Tibial nerve (tissue), 4 donors: ENCODE measurements at regions not wholly inside any gene's neighbourhood (a gene's known extent, or its start where the extent isn't known, plus 50 kb on each side); places are given as distances from the start of the nearest gene placed in this dataset.

ENCODE experiments used
- DNase-seq, 2 donors: peaks; one replicate each; pipeline ENCODE4 v3.0.0-alpha.2; 2019; ENCODE audit warnings: low spot score in 2 of 2
- H3K27ac ChIP-seq, 4 donors: fragments of 200-600 bp; sonication (generic) in 3 of 4; one replicate each; pipeline ENCODE4 v1.5.1; 2017 to 2019; ENCODE audit warnings: mild to moderate bottlenecking in 1 of 4
- H3K27me3 ChIP-seq, 2 donors: fragments of 200-600 bp; sonication (generic) in 1 of 2; one replicate each; pipeline versions ENCODE4 v1.5.1 to v1.6.0; 2017 to 2019
- H3K36me3 ChIP-seq, 3 donors: fragments of 200-600 bp; sonication (generic); one replicate each; pipeline ENCODE4 v1.5.1; 2018 to 2019
- H3K4me1 ChIP-seq, 4 donors: fragments of 200-600 bp; sonication (generic) in 3 of 4; one replicate each; pipeline ENCODE4 v1.5.1; 2017 to 2019
- H3K4me3 ChIP-seq, 4 donors: fragments of 200-600 bp; sonication (generic) in 3 of 4; one replicate each; pipeline ENCODE4 v1.5.1; 2017 to 2019; ENCODE audit warnings: mild to moderate bottlenecking in 1 of 4, moderate library complexity in 1 of 4
- H3K9me3 ChIP-seq, 4 donors: fragments of 200-600 bp; sonication (generic) in 3 of 4; one replicate each; pipeline ENCODE4 v1.5.1; 2017 to 2019
- CTCF ChIP-seq, 5 experiments: fragments of 200-600 bp in 3 of 5; fragments of 450-650 bp in 2 of 5; sonication (generic) in 3 of 5; IDR thresholded peaks; one replicate each; pipeline ENCODE4 v1.5.1; 2016 to 2019; ENCODE audit warnings: antibody characterized with exemption in 5 of 5, mild to moderate bottlenecking in 3 of 5, moderate library complexity in 2 of 5
- EP300 ChIP-seq, 2 donors: sonication (generic); formaldehyde crosslinking; IDR thresholded peaks; one replicate each; pipeline ENCODE4 v1.6.1; 2017; ENCODE audit warnings: antibody characterized with exemption in 2 of 2, mild to moderate bottlenecking in 1 of 2
- POLR2A ChIP-seq, 2 donors: fragments of 450-650 bp; IDR thresholded peaks; one replicate each; pipeline ENCODE4 v1.6.1; 2017; ENCODE audit warnings: antibody characterized with exemption in 2 of 2, mild to moderate bottlenecking in 2 of 2, moderate library complexity in 2 of 2
- WGBS, 2 donors: methylation state at CpG; one replicate each; pipeline ENCODE4 v1.1.5; 2018; 5-methylcytosine and 5-hydroxymethylcytosine counted together

- no peak for TF ChIP-seq EP300 (IDR thresholded peaks at IDR 0.05)
- no peaks in the 10 kb centered on the region for H3K27me3 ChIP-seq
- H3K27ac ChIP-seq: no peak overlapping the region
- no peaks in the 10 kb centered on the region for H3K9me3 ChIP-seq
- no peak for DNase-seq
- WGBS, 2 donors: 91 to 93% methylated on average over 2 of the region's 2 CpGs
- no peak overlapping the region for H3K4me3 ChIP-seq
- H3K36me3 ChIP-seq: no peaks in the 10 kb centered on the region
- H3K4me1 ChIP-seq: no peaks in the 10 kb centered on the region
Observed at GRCh38 chr3:3639078-3639477, 160.2 kb upstream of the LRRN1 start.

GRCh38 chr3:3636815-3637214 lies 162.4 kb upstream of the LRRN1 start:
- TF ChIP-seq CTCF (IDR thresholded peaks at IDR 0.05): no peak
- TF ChIP-seq EP300 (IDR thresholded peaks at IDR 0.05): no peak
- no peak for TF ChIP-seq POLR2A (IDR thresholded peaks at IDR 0.05)
- no peaks in the 10 kb centered on the region for H3K9me3 ChIP-seq
- H3K27me3 ChIP-seq: no peaks in the 10 kb centered on the region
- DNase-seq: no peak
- WGBS, 2 donors: 53 to 54% methylated on average over 2 of the region's 2 CpGs
- H3K4me3 ChIP-seq: no peak overlapping the region
- H3K27ac ChIP-seq: no peak overlapping the region
- no peaks in the 10 kb centered on the region for H3K36me3 ChIP-seq
- H3K4me1 ChIP-seq: no peaks in the 10 kb centered on the region

GRCh38 chr3:3635109-3635508 lies 164.1 kb upstream of the LRRN1 start:
- no peaks in the 10 kb centered on the region for H3K27me3 ChIP-seq
- 0 to 83% methylated on average over 1 of the region's 1 CpG for WGBS, 2 donors

GRCh38 chr3:3634326-3634725 lies 164.9 kb upstream of the LRRN1 start:
- DNase-seq: no peak
- 97% methylated on average over 6 of the region's 6 CpGs for WGBS, 2 donors
- no peak overlapping the region for H3K27ac ChIP-seq
- H3K4me1 ChIP-seq: no peaks in the 10 kb centered on the region
- H3K27me3 ChIP-seq: no peaks in the 10 kb centered on the region
- H3K36me3 ChIP-seq: no peaks in the 10 kb centered on the region
- H3K4me3 ChIP-seq: no peak overlapping the region
- H3K9me3 ChIP-seq: no peaks in the 10 kb centered on the region
- TF ChIP-seq CTCF (IDR thresholded peaks at IDR 0.05) (no peak), EP300 (IDR thresholded peaks at IDR 0.05) (no peak), POLR2A (IDR thresholded peaks at IDR 0.05) (no peak)

More at GRCh38 chr3:3635109-3635508, 164.1 kb upstream of the LRRN1 start:
- H3K9me3 ChIP-seq: no peaks in the 10 kb centered on the region
- no peaks in the 10 kb centered on the region for H3K36me3 ChIP-seq
- H3K4me3 ChIP-seq: no peak overlapping the region
- H3K27ac ChIP-seq: no peak overlapping the region
- H3K4me1 ChIP-seq: no peaks in the 10 kb centered on the region
- no peak for DNase-seq
- no peak for TF ChIP-seq POLR2A (IDR thresholded peaks at IDR 0.05)
- TF ChIP-seq EP300 (IDR thresholded peaks at IDR 0.05): no peak
- no peak for TF ChIP-seq CTCF (IDR thresholded peaks at IDR 0.05)

- Histone ChIP-seq H3K36me3 (no peaks in the 10 kb centered on the region), H3K27ac (no peak overlapping the region), H3K4me3 (no peak overlapping the region), H3K9me3 (no peaks in the 10 kb centered on the region), H3K27me3 (no peaks in the 10 kb centered on the region), H3K4me1 (no peaks in the 10 kb centered on the region)
- TF ChIP-seq CTCF (IDR thresholded peaks at IDR 0.05) (no peak), EP300 (IDR thresholded peaks at IDR 0.05) (no peak), POLR2A (IDR thresholded peaks at IDR 0.05) (no peak)
- DNase-seq: no peak
- 52 to 56% methylated on average over 2 of the region's 2 CpGs for WGBS, 2 donors
Observed at GRCh38 chr3:3633761-3634160, 165.5 kb upstream of the LRRN1 start.

GRCh38 chr3:3632449-3632848 lies 166.8 kb upstream of the LRRN1 start:
- no peaks in the 10 kb centered on the region for H3K4me1 ChIP-seq
- no peak for DNase-seq
- 83 to 92% methylated on average over 2 of the region's 2 CpGs for WGBS, 2 donors
- TF ChIP-seq POLR2A (IDR thresholded peaks at IDR 0.05) (no peak), CTCF (IDR thresholded peaks at IDR 0.05) (no peak), EP300 (IDR thresholded peaks at IDR 0.05) (no peak)
- H3K27ac ChIP-seq: no peak overlapping the region
- no peaks in the 10 kb centered on the region for H3K9me3 ChIP-seq
- no peaks in the 10 kb centered on the region for H3K36me3 ChIP-seq
- H3K4me3 ChIP-seq: no peak overlapping the region
- H3K27me3 ChIP-seq: no peaks in the 10 kb centered on the region
